NT2/D1 (cell line): ENCODE measurements at regions not wholly inside any gene's neighbourhood (a gene's known extent, or its start where the extent isn't known, plus 50 kb on each side); places are given as distances from the start of the nearest gene placed in this dataset.

Experiments
- YY1 ChIP-seq: IDR thresholded peaks from 2 replicates; pipeline ENCODE4 v1.6.1; 2011; ENCODE audit not compliant: insufficient read length, insufficient read depth
- ZNF274 ChIP-seq: IDR thresholded peaks from 2 replicates; pipeline ENCODE4 v1.6.1; 2011; ENCODE audit warnings: mild to moderate bottlenecking, low read depth, low read length

DNA sequence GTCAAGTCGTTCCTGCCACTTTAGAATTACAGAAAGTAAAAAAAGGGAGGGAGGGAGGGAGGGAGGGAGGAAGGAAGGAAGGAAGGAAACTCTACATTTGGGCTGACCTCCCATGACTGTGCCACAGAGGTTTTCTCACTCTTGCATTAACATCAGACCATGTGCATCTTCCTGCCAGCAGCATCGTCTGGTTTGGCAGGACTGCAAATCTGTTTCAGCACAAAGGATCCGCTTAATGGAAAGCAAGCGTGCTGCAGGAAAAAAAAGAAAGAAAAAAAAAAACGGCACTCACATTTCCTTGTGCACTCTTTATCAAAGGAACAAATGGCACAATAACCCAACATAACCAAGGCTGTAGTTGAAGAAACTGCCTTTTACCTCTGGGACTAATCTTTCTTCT lies 148.8 kb upstream of the HES1 start:
- TF ChIP-seq YY1 (no peak), ZNF274 (no peak)
